ENCODE measurements at regions not wholly inside any gene's neighbourhood (a gene's known extent, or its start where the extent isn't known, plus 50 kb on each side); places are given as distances from the start of the nearest gene placed in this dataset.
"Not testable (repeated sequence)": the region's sequence is repeated elsewhere in the genome, so short reads cannot be mapped to it uniquely, and the experiment has no call there.

- DNase-seq (ENCODE audit: low read depth), result not testable (repeated sequence)
Observed at GRCh38 chr5:36782612-36783011, 94.0 kb upstream of the NIPBL start.

GRCh38 chr5:36786448-36787012 is 90.0 kb upstream of the NIPBL start:
- DNase-seq (ENCODE audit: low read depth), result no peak

- DNase-seq (ENCODE audit: low read depth), result no peak
Observed at GRCh38 chr5:36787365-36788093, 89.0 kb upstream of the NIPBL start.

- DNase-seq (ENCODE audit: low read depth), result no peak
Observed at GRCh38 chr5:36790847-36791246, 85.7 kb upstream of the NIPBL start.

GRCh38 chr5:36792560-36793180 is 83.9 kb upstream of the NIPBL start:
- DNase-seq (ENCODE audit: low read depth), result no peak

GRCh38 chr5:36795366-36795765 is 81.2 kb upstream of the NIPBL start:
- no peak for DNase-seq (ENCODE audit: low read depth)

GRCh38 chr5:36796155-36796554 is 80.4 kb upstream of the NIPBL start:
- DNase-seq (ENCODE audit: low read depth), result no peak

GRCh38 chr5:36801523-36801922 is 75.0 kb upstream of the NIPBL start:
- DNase-seq (ENCODE audit: low read depth), result no peak

GRCh38 chr5:36802187-36802586 is 74.4 kb upstream of the NIPBL start:
- no peak for DNase-seq (ENCODE audit: low read depth)

GRCh38 chr5:36813249-36813648 is 63.3 kb upstream of the NIPBL start:
- DNase-seq (ENCODE audit: low read depth), result not testable (repeated sequence)

GRCh38 chr5:36815871-36816270 is 60.7 kb upstream of the NIPBL start:
- no peak for DNase-seq (ENCODE audit: low read depth)

- no peak for DNase-seq (ENCODE audit: low read depth)
Observed at GRCh38 chr5:36820900-36821299, 55.7 kb upstream of the NIPBL start.

- DNase-seq (ENCODE audit: low read depth), result no peak
Observed at GRCh38 chr5:36826694-36827093, 49.9 kb upstream of the NIPBL start.

Data from stimulated activated CD8-positive, alpha-beta memory T cell treated with anti-CD3 and anti-CD28 coated beads, Interleukin-15, amount 100 ng/mL, for 24 hours (primary cell).